ENCODE measurements at regions not wholly inside any gene's neighbourhood (a gene's known extent, or its start where the extent isn't known, plus 50 kb on each side); places are given as distances from the start of the nearest gene placed in this dataset.
"Not testable (repeated sequence)": the region's sequence is repeated elsewhere in the genome, so short reads cannot be mapped to it uniquely, and the experiment has no call there.

GRCh38 chr21:14688936-14689335 lies 142.8 kb upstream of the SAMSN1 start:
- intact Hi-C loops (cut with DNase I): no loop called here
- no peak for DNase-seq

DNA sequence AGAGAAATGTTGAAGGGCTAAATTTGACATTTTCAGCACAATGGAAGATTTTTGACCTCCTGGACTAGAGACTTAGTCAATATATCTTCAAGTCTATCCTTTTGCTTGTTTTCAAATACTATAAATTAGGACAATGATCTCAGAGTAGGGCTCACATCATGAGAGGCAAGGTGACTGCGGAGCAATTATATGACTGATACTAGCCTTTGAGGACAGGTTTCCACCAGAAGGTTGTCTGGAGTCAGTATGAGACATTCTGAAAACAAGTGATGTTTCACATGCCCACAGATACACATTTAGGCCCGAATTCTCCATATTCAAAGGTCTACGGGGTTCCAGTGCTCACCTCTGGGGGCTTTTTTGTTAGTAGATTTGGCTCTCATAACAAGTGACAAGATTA lies 142.3 kb upstream of the SAMSN1 start:
- DNase-seq: no peak
- intact Hi-C loops (cut with DNase I): no loop called here

DNA sequence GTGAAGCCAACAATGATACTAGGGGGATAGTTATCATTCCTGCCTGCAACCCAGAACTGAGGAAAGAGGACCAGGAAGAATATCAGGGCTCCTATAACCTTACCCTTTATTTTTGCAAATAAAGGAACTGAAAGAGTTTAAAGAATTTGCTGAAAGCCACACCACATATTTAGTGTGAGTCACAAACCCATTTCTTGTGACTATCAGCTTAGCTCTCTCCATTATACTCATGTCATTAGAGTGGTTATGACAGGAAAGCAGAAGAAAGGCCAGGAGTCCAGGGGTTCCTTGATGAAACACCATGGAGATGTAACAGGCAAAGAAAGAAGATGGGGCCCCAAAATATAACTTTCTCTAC lies 141.1 kb upstream of the SAMSN1 start:
- intact Hi-C loops (cut with DNase I): no loop called here
- no peak for DNase-seq

DNA sequence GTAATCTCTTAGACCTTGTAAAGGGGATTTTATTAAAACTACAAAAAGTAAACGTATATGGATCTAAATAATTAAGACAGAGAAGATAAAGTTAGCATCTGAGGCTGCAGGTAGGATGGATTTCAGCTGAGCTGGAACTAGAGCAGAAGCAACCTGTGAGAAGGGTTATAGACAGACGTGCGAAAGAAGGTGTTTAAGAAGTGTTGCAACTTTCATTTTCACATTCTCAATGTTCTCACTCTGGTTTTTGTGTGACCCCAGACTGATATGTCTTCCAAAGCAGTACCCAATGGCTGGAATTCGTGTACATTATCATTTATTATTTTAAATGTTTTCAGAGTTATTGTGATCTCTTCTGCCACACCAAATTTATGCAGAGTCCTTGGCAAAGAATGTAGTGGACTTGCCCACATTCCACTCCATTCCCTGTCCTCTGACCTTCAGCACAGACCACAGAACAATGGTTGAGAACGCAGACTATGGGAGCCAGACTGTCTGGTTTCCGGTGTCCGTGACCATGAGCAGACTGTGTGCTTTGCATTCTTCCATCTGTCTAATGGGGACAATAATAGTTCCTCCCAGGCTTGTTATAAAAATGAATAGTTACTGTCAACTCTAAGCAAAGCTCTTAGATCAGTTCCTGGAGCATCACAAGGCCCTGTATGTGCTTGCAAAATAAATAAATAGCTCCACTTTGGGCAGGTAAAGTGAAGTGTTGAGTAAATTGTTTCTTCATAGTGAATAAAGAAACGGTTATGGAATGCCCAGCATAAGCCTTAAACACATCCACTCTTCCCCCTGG lies 140.6 kb upstream of the SAMSN1 start:
- DNase-seq: no peak
- intact Hi-C loops (cut with DNase I): no loop called here

GRCh38 chr21:14685568-14685967 lies 139.5 kb upstream of the SAMSN1 start:
- intact Hi-C loops (cut with DNase I): no loop called here
- no peak for DNase-seq

DNA sequence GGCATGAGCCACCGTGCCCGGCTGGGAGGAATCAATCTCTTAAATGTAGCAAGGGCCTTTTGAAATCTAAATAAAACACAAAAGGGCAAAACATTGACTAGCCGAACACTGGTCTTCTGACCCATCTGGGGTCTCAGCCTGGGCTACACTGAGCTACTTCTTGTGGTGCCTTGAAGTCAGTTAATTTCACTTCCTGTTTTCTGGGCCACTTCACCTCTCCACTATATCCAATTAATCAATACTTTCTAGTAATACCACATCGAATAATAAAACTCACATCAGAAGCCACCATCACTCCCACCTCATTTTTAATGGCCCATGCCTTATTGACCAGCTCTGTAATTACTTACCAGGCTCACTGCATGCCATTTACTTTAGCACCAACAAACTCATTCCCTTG lies 138.0 kb upstream of the SAMSN1 start:
- intact Hi-C loops (cut with DNase I): no loop called here
- DNase-seq: no peak

GRCh38 chr21:14683063-14683462 lies 136.9 kb upstream of the SAMSN1 start:
- no peak for DNase-seq
- intact Hi-C loops (cut with DNase I): no loop called here

DNA sequence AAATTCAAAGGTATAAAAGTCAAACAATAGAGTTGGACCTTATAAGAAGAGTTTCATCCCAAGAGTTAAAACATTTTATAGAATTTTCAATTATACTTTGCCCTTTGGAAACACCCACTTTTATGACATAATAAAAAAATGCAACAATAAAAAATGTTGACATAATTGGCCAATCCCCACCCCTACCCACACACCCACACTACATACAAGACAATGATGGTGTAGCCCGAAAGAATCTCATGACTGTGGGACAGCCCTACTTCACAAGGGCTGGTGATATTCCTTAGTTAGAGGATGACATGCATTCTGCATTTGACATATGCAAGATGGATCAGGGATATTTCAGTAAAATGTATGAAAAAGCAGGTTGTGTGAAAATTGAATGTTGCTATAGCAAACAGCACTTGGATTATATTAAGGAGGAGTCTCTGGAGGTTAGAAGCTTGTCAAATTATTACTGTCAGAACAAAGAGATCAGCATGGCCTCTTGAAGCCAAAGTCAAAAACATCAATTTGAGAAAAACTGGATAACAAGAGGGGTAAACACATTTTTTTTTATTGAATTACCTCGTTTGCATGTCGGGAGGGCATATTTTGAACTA lies 133.0 kb upstream of the SAMSN1 start:
- intact Hi-C loops (cut with DNase I): no loop called here
- DNase-seq: no peak

DNA sequence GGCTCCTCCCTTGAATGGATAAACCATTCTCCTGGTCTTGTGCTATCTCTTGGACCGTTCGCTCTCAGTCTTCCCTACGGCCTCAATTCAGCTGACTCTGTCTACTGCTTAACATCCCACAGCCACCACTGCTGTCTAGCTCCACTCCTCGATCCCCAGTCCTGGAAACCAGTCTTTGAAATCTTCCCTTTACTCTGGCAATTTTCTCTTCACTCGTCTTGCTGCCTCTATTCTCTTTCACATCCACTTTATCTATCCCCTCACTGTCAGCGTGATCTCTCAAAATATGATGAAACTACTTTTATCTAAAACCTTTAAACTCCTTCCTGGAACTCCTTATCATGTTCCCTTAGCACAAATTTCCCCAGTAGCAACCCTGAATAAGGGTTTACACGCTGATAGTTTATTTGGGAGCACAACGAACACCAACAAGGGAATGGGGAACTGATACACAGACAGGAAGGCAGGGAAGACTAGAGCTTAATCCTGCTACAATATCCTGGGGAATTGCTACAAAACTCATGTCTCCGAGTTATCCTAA lies 131.6 kb upstream of the SAMSN1 start:
- intact Hi-C loops (cut with DNase I): no loop called here
- DNase-seq: no peak

GRCh38 chr21:14677013-14677412 lies 130.9 kb upstream of the SAMSN1 start:
- intact Hi-C loops (cut with DNase I): no loop called here

DNA sequence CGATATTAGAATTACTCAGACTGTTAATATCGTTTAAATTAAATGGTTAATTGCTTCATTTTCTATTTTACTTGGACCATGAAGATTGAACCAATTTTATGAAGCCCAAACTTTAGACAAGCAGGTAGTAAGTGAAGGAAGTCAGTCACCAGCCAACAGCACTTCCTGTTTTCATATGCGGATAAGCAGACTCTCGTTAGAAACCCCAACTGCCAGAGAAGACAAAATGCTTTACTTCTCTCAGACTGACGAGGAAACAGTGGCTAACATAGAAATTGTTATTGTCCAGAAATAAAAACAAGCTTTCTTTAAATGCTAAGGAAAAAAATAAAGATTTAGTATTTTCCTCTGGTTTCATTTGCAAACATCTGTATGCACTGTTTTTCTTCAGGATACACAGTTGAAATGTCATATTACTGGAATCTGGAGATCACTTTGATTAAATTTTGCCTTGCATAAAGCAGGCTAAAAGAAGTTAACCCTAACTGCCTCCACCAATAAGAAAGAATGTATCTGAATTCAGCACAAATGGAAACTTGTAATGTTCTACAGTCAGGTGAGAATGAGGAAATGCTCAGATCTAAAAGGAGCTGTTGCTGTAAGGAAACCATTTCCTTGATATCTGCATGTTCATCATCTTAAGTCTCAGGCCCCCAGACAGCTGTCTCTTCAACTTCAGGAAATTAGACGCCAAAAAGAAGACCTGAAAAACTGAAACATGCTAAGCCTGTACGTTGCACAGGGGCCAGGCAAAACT lies 129.8 kb upstream of the SAMSN1 start:
- no peak for DNase-seq

More at GRCh38 chr21:14677013-14677412, 130.9 kb upstream of the SAMSN1 start:
- no peak for DNase-seq

GRCh38 chr21:14673649-14674048 lies 127.5 kb upstream of the SAMSN1 start:
- intact Hi-C loops (cut with DNase I): no loop called here

More for the DNA sequence above, 129.8 kb upstream of the SAMSN1 start:
- intact Hi-C loops (cut with DNase I): no loop called here

GRCh38 chr21:14672466-14672865 lies 126.4 kb upstream of the SAMSN1 start:
- DNase-seq: no peak

More at GRCh38 chr21:14673649-14674048, 127.5 kb upstream of the SAMSN1 start:
- DNase-seq: no peak

DNA sequence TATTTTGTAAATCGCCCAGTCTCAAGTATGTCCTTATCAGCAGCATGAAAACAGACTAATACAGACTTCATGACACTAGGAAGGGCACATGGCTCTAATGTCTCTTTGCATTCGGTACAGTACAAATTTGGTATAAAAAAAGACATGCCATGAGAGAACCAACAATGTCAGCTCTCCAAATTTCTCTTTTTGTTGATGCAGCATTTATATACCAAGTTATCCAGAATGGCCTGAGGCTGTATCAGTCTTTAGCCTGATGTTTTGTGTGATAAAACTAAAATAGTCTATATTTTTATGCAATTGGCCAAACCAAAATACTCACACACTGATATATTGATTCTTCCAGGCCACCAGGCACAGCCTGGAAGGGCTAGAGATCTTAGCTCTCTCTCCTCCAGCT lies 124.3 kb upstream of the SAMSN1 start:
- intact Hi-C loops (cut with DNase I): no loop called here
- no peak for DNase-seq

More at GRCh38 chr21:14672466-14672865, 126.4 kb upstream of the SAMSN1 start:
- intact Hi-C loops (cut with DNase I): no loop called here

- DNase-seq; intact Hi-C loops (cut with DNase I): not testable (repeated sequence)
Measured at GRCh38 chr21:14669092-14669491, 123.0 kb upstream of the SAMSN1 start.

DNA sequence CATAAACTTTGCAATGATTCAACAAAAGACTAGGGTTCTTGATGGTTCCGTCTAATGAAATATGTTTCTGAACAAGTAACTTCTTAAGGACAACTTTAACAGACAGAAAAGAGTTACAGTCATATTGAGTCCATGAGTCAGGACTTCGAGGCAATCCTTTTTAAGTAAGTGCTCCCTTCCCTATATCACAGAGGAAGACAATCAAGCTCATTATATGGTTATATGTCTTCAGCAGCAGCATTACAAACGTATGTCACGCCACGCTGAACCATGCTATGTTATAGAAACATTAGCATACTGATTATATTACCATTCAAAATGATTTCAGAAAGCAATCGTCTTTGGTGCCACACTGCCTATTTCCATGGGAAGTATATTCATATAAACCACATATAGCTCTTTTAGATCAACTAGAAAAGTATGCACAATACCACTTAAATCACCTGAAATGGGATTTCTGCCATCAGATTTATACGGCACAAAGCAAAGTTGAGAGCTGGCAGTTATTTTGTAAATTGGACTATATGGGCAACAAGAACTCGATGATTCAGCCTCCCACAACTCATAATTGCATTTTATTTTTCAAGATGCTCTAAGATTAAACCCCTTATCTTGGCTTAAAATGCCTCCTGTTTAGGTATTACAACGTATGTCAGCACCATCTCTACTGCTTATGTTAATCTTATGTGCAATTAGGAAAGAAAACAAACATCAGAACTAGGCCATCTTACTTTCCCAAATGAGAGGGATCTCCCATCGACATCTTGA lies 111.3 kb upstream of the SAMSN1 start:
- intact Hi-C loops (cut with DNase I): no loop called here
- DNase-seq: no peak

GRCh38 chr21:14646893-14647292 lies 100.8 kb upstream of the SAMSN1 start:
- intact Hi-C loops (cut with DNase I): no loop called here
- no peak for DNase-seq

GRCh38 chr21:14645702-14646101 lies 99.6 kb upstream of the SAMSN1 start:
- DNase-seq: no peak
- intact Hi-C loops (cut with DNase I): no loop called here

GRCh38 chr21:14632359-14632758 lies 86.2 kb upstream of the SAMSN1 start:
- intact Hi-C loops (cut with DNase I): no loop called here

GRCh38 chr21:14630556-14631069 lies 84.5 kb upstream of the SAMSN1 start:
- DNase-seq: no peak
- intact Hi-C loops (cut with DNase I): no loop called here

More at GRCh38 chr21:14632359-14632758, 86.2 kb upstream of the SAMSN1 start:
- no peak for DNase-seq

All from posterior cingulate gyrus (tissue), 11 donors.